A673 (cell line): ENCODE measurements at regions not wholly inside any gene's neighbourhood (a gene's known extent, or its start where the extent isn't known, plus 50 kb on each side); places are given as distances from the start of the nearest gene placed in this dataset.

ENCODE experiments used
- EZH2 ChIP-seq: fragments of 200-600 bp; sonication (generic); IDR thresholded peaks from 2 replicates; pipeline ENCODE4 v1.6.1; 2017; ENCODE audit warnings: borderline replicate concordance, low read depth, mild to moderate bottlenecking, mixed read lengths, antibody characterized with exemption, low read length; ENCODE audit not compliant: poor library complexity, severe bottlenecking
- TF ChIP-seq, protein P1 (sequence below): fragments of 300-800, 200-600 bp; sonication (generic); conservative IDR thresholded peaks from 2 replicates; pipeline ENCODE4 v1.5.1; 2017; ENCODE audit warnings: low read depth, mild to moderate bottlenecking, antibody characterized with exemption, low read length, moderate library complexity, mixed read lengths

DNA sequence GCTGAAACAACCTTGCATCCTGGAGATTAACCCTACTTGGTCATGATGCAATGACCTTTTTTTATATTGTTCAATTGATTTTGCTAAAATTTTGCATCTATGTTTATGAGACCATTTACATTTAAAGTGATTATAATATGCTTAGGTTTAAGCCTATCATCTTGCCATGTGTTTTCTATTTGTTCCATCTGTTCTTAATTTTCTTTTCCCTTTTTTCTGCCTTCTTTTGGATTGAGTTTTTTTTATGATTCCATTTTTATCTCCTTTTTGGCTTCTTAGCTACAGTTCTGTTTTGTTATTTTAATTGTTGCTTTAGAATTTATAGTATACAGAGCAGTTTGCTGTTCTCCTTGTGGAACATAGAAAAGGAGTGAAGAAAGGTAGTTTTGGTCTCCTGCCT is 385.1 kb upstream of the USP24 start:
- TF ChIP-seq, protein P1, sequence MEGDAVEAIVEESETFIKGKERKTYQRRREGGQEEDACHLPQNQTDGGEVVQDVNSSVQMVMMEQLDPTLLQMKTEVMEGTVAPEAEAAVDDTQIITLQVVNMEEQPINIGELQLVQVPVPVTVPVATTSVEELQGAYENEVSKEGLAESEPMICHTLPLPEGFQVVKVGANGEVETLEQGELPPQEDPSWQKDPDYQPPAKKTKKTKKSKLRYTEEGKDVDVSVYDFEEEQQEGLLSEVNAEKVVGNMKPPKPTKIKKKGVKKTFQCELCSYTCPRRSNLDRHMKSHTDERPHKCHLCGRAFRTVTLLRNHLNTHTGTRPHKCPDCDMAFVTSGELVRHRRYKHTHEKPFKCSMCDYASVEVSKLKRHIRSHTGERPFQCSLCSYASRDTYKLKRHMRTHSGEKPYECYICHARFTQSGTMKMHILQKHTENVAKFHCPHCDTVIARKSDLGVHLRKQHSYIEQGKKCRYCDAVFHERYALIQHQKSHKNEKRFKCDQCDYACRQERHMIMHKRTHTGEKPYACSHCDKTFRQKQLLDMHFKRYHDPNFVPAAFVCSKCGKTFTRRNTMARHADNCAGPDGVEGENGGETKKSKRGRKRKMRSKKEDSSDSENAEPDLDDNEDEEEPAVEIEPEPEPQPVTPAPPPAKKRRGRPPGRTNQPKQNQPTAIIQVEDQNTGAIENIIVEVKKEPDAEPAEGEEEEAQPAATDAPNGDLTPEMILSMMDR: no peak
- TF ChIP-seq EZH2: no peak
